Naive thymus-derived CD4-positive, alpha-beta T cell (primary cell): ENCODE measurements at regions not wholly inside any gene's neighbourhood (a gene's known extent, or its start where the extent isn't known, plus 50 kb on each side); places are given as distances from the start of the nearest gene placed in this dataset.
"Not testable (repeated sequence)": the region's sequence is repeated elsewhere in the genome, so short reads cannot be mapped to it uniquely, and the experiment has no call there.

Experiments
- ATAC-seq: fragments of 150-1000 bp; cut with Tn5 transposase; 2 replicates; pipeline ENCODE4 v1.10.0; 2021; ENCODE audit warnings: mild to moderate bottlenecking, moderate library complexity
- CTCF ChIA-PET: fragments of 350-600 bp; sonication (Branson Sonifier 250); formaldehyde crosslinking; loops from one replicate; lab custom pipeline; 2021; ENCODE audit warnings: antibody characterized with exemption; lab: Charles Lee
- POLR2A ChIA-PET: fragments of 350-600 bp; sonication (Branson Sonifier 250); formaldehyde crosslinking; loops from one replicate; lab custom pipeline; 2021; ENCODE audit warnings: antibody characterized with exemption, inconsistent platforms; lab: Charles Lee
- DNase-seq, 9 donors: peaks; one replicate each; pipeline versions ENCODE4 v3.0.0 to v3.0.0-alpha.2; 2020 to 2022; ENCODE audit warnings: mixed read lengths in 1 of 9
- H3K27ac ChIP-seq: one replicate; pipeline ENCODE4 v1.7.0; 2013; ENCODE audit warnings: mild to moderate bottlenecking, low read depth, low read length, moderate library complexity
- H3K27me3 ChIP-seq, 2 donors: one replicate each; pipeline ENCODE4 v1.7.0; 2013; ENCODE audit warnings: low read length in 2 of 2, mild to moderate bottlenecking in 2 of 2, moderate library complexity in 2 of 2; ENCODE audit not compliant: control insufficient read depth in 2 of 2, insufficient read depth in 2 of 2
- H3K36me3 ChIP-seq, 3 experiments: 1 replicate in 2 of 3; 2 replicates in 1 of 3; pipeline ENCODE4 v1.7.0; 2013; ENCODE audit warnings: low read length in 3 of 3, mild to moderate bottlenecking in 3 of 3, moderate library complexity in 1 of 3; ENCODE audit not compliant: insufficient read depth in 3 of 3, control insufficient read depth in 2 of 3
- H3K4me1 ChIP-seq, 2 donors: one replicate each; pipeline ENCODE4 v1.7.0; 2013; ENCODE audit warnings: low read length in 2 of 2, mild to moderate bottlenecking in 2 of 2, moderate library complexity in 1 of 2; ENCODE audit not compliant: control insufficient read depth in 2 of 2, insufficient read depth in 2 of 2
- H3K4me3 ChIP-seq: 2 replicates; pipeline ENCODE4 v1.7.0; 2013; ENCODE audit warnings: mild to moderate bottlenecking, low read length
- H3K9me3 ChIP-seq, 3 experiments: 1 replicate in 2 of 3; 2 replicates in 1 of 3; pipeline ENCODE4 v1.7.0; 2013; ENCODE audit warnings: low read length in 3 of 3; ENCODE audit not compliant: control insufficient read depth in 2 of 3
- H3K27ac Mint-ChIP-seq, 9 donors: one replicate each; pipeline ENCODE4 v1.8.0; 2020 to 2022; ENCODE audit warnings: mixed read lengths in 9 of 9, mild to moderate bottlenecking in 8 of 9, moderate library complexity in 5 of 9, inconsistent platforms in 2 of 9
- H3K27me3 Mint-ChIP-seq, 5 donors: one replicate each; pipeline ENCODE4 v1.8.0; 2021 to 2022; ENCODE audit warnings: mixed read lengths in 5 of 5, mild to moderate bottlenecking in 1 of 5
- H3K36me3 Mint-ChIP-seq, 5 donors: one replicate each; pipeline ENCODE4 v1.8.0; 2020 to 2022; ENCODE audit warnings: mixed read lengths in 5 of 5, mild to moderate bottlenecking in 3 of 5, inconsistent platforms in 1 of 5
- H3K4me1 Mint-ChIP-seq, 7 donors: one replicate each; pipeline ENCODE4 v1.8.0; 2020 to 2022; ENCODE audit warnings: mixed read lengths in 7 of 7, mild to moderate bottlenecking in 3 of 7, inconsistent platforms in 1 of 7
- H3K4me3 Mint-ChIP-seq, 10 donors: one replicate each; pipeline ENCODE4 v1.8.0; 2020 to 2022; ENCODE audit warnings: mild to moderate bottlenecking in 10 of 10, mixed read lengths in 10 of 10, moderate library complexity in 6 of 10, inconsistent platforms in 2 of 10
- H3K9me3 Mint-ChIP-seq, 11 donors: one replicate each; pipeline ENCODE4 v1.8.0; 2020 to 2022; ENCODE audit warnings: mixed read lengths in 11 of 11, mild to moderate bottlenecking in 4 of 11, inconsistent platforms in 1 of 11, moderate library complexity in 1 of 11
- intact Hi-C, 2 donors: fragments of 100-400 bp; cut with micrococcal nuclease; formaldehyde crosslinking; loops; one replicate each; pipeline ENCODE4 v1.15.1; 2023

DNA sequence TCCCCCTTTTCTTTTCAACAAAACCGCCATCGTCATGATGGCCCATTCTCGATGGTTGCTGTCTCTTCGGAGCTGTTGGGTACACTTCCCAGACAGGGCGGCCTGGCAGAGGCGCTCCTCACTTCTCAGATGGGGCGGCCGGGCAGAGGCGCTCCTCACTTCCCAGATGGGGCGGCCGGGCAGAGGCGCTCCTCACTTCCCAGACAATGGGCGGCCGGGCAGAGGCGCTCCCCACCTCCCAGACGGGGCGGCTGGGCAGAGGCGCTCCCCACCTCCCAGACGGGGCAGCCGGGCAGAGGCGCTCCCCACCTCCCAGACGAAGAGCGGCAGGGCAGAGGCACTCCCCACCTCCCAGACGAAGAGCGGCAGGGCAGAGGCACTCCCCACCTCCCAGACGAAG, 143.3 kb upstream of the NTRK2 start:
- ATAC-seq, intact Hi-C loops, POLR2A ChIA-PET, H3K4me1 ChIP-seq, H3K4me1 Mint-ChIP-seq, CTCF ChIA-PET, H3K4me3 Mint-ChIP-seq, H3K4me3 ChIP-seq, H3K9me3 ChIP-seq, H3K36me3 ChIP-seq, H3K27me3 ChIP-seq, H3K27ac ChIP-seq, H3K27ac Mint-ChIP-seq, DNase-seq: not testable (repeated sequence)
- Mint-ChIP-seq H3K9me3 (peaks cover 0 to 41% (median 15%) of the 10 kb centered on the region in 11 donors), H3K36me3 (peaks cover 0 to 13% (median 4%) of the 10 kb centered on the region in 5 donors), H3K27me3 (peaks cover 0 to 12% (median 4%) of the 10 kb centered on the region in 5 donors)

DNA sequence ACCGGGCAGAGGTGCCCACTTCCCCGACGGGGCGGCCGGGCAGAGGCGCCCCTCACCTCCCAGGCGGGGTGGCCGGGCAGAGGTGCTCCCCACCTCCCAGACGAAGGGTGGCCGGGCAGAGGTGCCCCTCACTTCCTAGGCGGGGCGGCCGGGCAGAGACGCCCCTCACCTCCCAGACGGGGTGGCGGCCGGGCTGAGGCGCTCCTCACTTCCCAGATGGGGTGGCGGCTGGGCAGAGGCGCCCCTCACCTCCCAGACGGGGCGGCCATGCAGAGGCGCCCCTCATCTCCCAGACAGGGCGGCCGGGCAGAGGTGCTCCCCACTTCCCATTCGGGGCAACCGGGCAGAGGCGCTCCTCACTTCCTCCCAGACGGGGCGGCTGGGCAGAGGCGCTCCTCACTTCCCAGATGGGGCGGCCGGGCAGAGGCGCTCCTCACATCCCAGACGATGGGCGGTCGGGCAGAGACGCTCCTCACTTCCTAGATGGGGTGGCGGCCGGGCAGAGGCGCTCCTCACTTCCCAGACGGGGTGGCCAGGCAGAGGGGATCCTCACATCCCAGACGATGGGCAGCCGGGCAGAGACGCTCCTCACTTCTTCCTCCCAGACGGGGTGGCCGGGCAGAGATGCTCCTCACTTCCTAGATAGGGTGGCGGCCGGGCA, 142.3 kb upstream of the NTRK2 start:
- Mint-ChIP-seq H3K9me3 (peaks cover 3 to 41% (median 15%) of the 10 kb centered on the region in 11 donors), H3K36me3 (peaks cover 0 to 13% (median 4%) of the 10 kb centered on the region in 5 donors), H3K27me3 (peaks cover 0 to 12% (median 4%) of the 10 kb centered on the region in 5 donors)
- H3K4me3 ChIP-seq, H3K4me1 ChIP-seq, DNase-seq, intact Hi-C loops, ATAC-seq, H3K27ac ChIP-seq, H3K4me1 Mint-ChIP-seq, H3K9me3 ChIP-seq, POLR2A ChIA-PET, H3K4me3 Mint-ChIP-seq, CTCF ChIA-PET, H3K36me3 ChIP-seq, H3K27me3 ChIP-seq, H3K27ac Mint-ChIP-seq: not testable (repeated sequence)

DNA sequence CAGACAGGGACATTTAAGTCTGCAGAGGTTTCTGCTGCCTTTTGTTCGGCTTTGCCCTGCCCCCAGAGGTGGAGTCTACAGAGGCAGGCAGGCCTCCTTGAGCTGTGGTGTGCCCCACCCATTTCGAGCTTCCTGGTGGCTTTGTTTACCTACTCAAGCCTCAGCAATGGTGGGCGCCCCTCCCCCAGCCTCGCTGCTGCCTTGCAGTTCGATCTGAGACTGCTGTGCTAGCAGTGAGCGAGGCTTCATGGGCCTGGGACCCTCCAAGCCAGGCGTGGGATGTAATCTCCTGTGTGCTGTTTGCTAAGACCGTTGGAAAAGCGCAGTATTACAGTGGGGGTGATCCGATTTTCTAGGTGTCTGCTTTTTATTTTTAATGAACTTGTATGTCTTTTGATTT, 133.6 kb upstream of the NTRK2 start:
- H3K27me3 Mint-ChIP-seq, DNase-seq, H3K4me1 Mint-ChIP-seq, H3K4me3 Mint-ChIP-seq, H3K36me3 Mint-ChIP-seq, H3K4me3 ChIP-seq, ATAC-seq, H3K36me3 ChIP-seq, H3K27ac Mint-ChIP-seq, intact Hi-C loops, H3K4me1 ChIP-seq, H3K27ac ChIP-seq, CTCF ChIA-PET, POLR2A ChIA-PET, H3K27me3 ChIP-seq: not testable (repeated sequence)
- peaks cover 0 to 16% (median 0%) of the 10 kb centered on the region in 3 experiments for H3K9me3 ChIP-seq
- peaks cover 6 to 37% (median 18%) of the 10 kb centered on the region in 11 donors for H3K9me3 Mint-ChIP-seq

DNA sequence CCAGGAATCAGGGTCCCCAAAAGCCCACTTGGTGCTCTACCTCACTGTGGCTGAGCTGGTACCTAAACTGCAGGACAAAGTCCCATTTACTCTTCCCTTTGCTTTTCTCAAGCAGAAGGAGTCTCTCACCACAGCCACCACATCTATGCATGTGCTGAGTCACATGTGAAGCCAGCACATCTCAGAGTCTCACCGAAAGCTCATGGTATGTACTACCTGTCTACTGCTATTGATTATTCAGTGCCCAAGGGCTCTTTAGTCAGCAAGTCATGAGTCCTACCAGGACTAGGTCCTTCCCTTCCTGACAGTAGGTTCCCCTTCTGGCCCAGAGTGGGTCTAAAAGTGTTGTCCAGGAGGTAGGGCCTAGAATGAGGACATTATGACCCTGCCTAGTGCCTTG, 130.7 kb upstream of the NTRK2 start:
- Histone ChIP-seq H3K27me3 (no peaks in the 10 kb centered on the region), H3K27ac (no peak overlapping the region), H3K9me3 (peaks cover 0 to 16% (median 0%) of the 10 kb centered on the region in 3 experiments), H3K4me1 (no peaks in the 10 kb centered on the region), H3K4me3 (no peak overlapping the region), H3K36me3 (no peaks in the 10 kb centered on the region)
- DNase-seq (no peak), ATAC-seq (no peak)
- ChIA-PET CTCF (no interaction called here), POLR2A (no interaction called here)
- Mint-ChIP-seq H3K9me3 (peaks cover 6 to 36% (median 18%) of the 10 kb centered on the region in 11 donors), H3K27ac (no peak overlapping the region), H3K36me3 (peaks cover 0 to 6% (median 0%) of the 10 kb centered on the region in 5 donors), H3K4me3 (no peak overlapping the region), H3K27me3 (peaks cover 0 to 7% (median 3%) of the 10 kb centered on the region in 5 donors), H3K4me1 (no peaks in the 10 kb centered on the region)
- intact Hi-C loops, result no loop called here

DNA sequence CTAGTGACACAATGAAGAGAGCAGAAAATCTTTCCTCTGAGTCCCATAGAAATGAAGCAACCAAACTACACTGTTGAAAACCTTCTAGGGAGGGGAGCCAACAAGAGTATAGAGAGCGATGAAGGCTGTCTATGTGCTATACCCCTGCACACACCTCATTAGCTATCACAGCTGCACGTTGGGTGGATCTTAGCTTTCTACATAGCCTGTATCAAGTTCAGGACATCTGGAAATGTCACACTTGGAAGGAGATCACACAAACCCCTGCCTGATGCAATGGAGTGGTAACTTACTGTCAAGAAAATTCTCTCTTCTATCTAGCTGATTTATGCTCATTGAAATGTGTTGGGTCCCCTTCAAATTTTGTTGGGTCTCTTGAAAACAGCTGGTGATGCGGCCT, 127.0 kb upstream of the NTRK2 start:
- H3K4me3 Mint-ChIP-seq, result no peak overlapping the region
- peaks cover 4 to 17% (median 8%) of the 10 kb centered on the region in 11 donors for H3K9me3 Mint-ChIP-seq
- intact Hi-C loops, result no loop called here
- DNase-seq (no peak), ATAC-seq (no peak)
- H3K36me3 Mint-ChIP-seq, result no peaks in the 10 kb centered on the region
- H3K4me1 Mint-ChIP-seq, result no peaks in the 10 kb centered on the region
- no peak overlapping the region for H3K4me3 ChIP-seq
- ChIA-PET CTCF (no interaction called here), POLR2A (no interaction called here)
- no peaks in the 10 kb centered on the region for H3K4me1 ChIP-seq
- H3K27ac ChIP-seq, result no peak overlapping the region
- H3K27me3 ChIP-seq, result no peaks in the 10 kb centered on the region
- H3K27ac Mint-ChIP-seq, result no peak overlapping the region
- no peaks in the 10 kb centered on the region for H3K36me3 ChIP-seq
- peaks cover 0 to 16% (median 0%) of the 10 kb centered on the region in 3 experiments for H3K9me3 ChIP-seq
- peaks cover 0 to 9% (median 0%) of the 10 kb centered on the region in 5 donors for H3K27me3 Mint-ChIP-seq

DNA sequence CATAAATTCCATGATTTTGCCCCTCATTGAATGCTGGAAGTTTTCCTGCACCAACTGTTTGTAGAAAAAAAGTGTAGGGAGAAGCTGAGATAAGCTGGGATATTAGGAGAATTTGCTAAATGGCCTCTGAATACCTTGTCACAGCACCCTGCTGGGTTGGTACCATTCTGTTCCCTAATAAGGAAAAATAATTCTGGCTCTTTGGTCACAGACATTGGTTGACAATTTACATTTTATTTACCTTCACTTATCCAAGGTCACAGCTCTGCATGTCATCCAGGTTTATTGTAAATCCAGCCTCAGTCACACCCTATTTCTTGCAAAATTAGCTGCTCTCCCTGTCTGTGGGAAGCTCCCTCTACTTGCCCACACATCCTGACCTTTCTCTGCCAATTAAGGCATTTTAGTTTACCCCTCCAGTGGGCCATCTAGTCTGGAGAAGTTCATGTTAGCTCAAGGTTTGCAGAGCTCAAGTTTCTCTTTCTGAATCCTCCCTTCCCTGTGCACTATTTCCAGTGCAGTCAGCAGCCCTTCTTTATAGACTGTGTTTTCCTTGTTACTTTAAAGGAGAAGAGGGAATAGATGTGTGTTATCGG, 115.4 kb upstream of the NTRK2 start:
- no peaks in the 10 kb centered on the region for H3K36me3 ChIP-seq
- no peaks in the 10 kb centered on the region for H3K27me3 ChIP-seq
- CTCF ChIA-PET, result interaction anchor here (0.8 kb wide), 1 partner anchor 144 kb away, joined by 3 read pairs; no protein-coding TSS in a partner anchor
- intact Hi-C loops, result no loop called here
- POLR2A ChIA-PET, result no interaction called here
- ATAC-seq (no peak), DNase-seq (no peak)
- no peak overlapping the region for H3K27ac ChIP-seq
- H3K27ac Mint-ChIP-seq, result no peak overlapping the region
- H3K9me3 ChIP-seq, result no peaks in the 10 kb centered on the region
- no peak overlapping the region for H3K4me3 ChIP-seq
- H3K4me3 Mint-ChIP-seq, result no peak overlapping the region
- peaks cover 0 to 14% (median 3%) of the 10 kb centered on the region in 11 donors for H3K9me3 Mint-ChIP-seq
- no peaks in the 10 kb centered on the region for H3K36me3 Mint-ChIP-seq
- H3K4me1 Mint-ChIP-seq, result no peaks in the 10 kb centered on the region
- H3K4me1 ChIP-seq, result no peaks in the 10 kb centered on the region
- H3K27me3 Mint-ChIP-seq, result peaks cover 0 to 26% (median 8%) of the 10 kb centered on the region in 5 donors

DNA sequence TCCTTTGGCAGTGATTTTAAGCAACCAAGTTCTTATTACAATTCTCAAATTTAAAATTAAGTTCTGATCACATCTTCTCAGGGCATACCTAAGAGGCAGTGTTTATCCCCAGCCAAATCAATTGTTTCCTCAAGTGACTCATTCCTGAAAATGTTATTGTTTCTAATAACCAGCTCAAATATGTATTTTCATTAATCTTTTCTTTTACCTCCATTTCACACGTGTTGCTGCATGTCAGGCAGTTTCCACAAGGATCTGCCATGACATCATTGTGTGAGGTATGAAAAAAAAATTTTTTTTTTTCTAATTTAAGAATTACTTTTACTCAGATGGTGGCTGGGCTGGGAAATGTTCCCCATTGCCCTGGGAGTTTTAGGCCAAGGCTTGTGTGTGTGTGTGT, 113.0 kb upstream of the NTRK2 start:
- CTCF ChIA-PET, result no interaction called here
- Histone ChIP-seq H3K27ac (no peak overlapping the region), H3K36me3 (no peaks in the 10 kb centered on the region), H3K27me3 (no peaks in the 10 kb centered on the region), H3K4me1 (no peaks in the 10 kb centered on the region), H3K9me3 (no peaks in the 10 kb centered on the region), H3K4me3 (no peak overlapping the region)
- Mint-ChIP-seq H3K27me3 (peaks cover 0 to 35% (median 8%) of the 10 kb centered on the region in 5 donors), H3K4me3 (no peak overlapping the region), H3K36me3 (no peaks in the 10 kb centered on the region), H3K27ac (no peak overlapping the region), H3K9me3 (peaks cover 0 to 14% (median 3%) of the 10 kb centered on the region in 11 donors), H3K4me1 (no peaks in the 10 kb centered on the region)
- no peak for DNase-seq
- POLR2A ChIA-PET, result no interaction called here
- intact Hi-C loops, result no loop called here
- ATAC-seq, result no peak
